ENCODE measurements at regions not wholly inside any gene's neighbourhood (a gene's known extent, or its start where the extent isn't known, plus 50 kb on each side); places are given as distances from the start of the nearest gene placed in this dataset.

DNA sequence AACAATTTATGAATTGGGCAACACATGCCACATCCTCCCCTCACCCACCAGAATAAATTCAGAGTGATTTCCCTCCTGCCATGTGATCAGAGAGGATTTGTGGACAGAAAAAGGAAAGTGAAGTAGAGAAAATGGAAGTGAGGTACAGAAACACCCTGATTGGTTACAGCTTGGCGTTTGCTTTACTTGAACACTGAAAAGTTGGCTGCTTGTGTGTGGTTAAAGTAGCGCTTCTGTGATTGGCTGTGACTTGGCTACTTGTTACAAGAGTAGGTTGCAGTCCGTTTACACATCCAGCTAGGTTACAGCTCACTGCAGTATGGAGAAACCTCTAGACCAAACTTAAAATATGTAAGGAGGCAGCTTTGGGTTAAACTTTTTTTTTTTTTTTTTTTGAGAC, 205.2 kb upstream of the ZNF608 start:
- TF ChIP-seq, protein P1, sequence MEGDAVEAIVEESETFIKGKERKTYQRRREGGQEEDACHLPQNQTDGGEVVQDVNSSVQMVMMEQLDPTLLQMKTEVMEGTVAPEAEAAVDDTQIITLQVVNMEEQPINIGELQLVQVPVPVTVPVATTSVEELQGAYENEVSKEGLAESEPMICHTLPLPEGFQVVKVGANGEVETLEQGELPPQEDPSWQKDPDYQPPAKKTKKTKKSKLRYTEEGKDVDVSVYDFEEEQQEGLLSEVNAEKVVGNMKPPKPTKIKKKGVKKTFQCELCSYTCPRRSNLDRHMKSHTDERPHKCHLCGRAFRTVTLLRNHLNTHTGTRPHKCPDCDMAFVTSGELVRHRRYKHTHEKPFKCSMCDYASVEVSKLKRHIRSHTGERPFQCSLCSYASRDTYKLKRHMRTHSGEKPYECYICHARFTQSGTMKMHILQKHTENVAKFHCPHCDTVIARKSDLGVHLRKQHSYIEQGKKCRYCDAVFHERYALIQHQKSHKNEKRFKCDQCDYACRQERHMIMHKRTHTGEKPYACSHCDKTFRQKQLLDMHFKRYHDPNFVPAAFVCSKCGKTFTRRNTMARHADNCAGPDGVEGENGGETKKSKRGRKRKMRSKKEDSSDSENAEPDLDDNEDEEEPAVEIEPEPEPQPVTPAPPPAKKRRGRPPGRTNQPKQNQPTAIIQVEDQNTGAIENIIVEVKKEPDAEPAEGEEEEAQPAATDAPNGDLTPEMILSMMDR (IDR thresholded peaks at IDR 0.05; ENCODE audit: insufficient read depth, low read length, poor library complexity, severe bottlenecking) = no peak
- no peaks in the 10 kb centered on the region for H3K36me3 ChIP-seq (ENCODE audit: control insufficient read depth, insufficient read depth, low read length)
- no peaks in the 10 kb centered on the region for H3K27me3 ChIP-seq (ENCODE audit: control insufficient read depth, insufficient read depth, low read length)
- H3K4me3 ChIP-seq (ENCODE audit: low read depth, low read length) = no peak overlapping the region
- DNase-seq (ENCODE audit: low read depth) = no peak

DNA sequence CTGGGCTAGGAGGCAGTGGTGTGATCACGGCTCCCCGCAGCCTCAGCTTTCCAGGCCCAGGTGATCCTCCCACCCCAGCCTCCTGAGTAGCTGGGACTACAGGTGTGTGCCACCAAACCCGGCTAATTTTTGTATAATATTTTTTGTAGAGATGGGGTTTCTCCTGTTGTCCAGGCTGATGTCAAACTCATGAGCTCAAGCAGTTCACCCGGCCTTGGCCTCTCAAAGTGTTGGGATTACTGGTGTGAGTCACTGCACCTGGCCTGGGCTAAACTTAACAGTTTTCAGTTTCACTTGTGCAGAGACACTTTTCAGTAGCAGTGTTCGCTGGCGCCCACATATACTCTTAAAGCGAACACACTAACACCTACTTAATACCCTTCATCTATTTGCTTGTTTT, 205.6 kb upstream of the ZNF608 start:
- H3K27me3 ChIP-seq (ENCODE audit: control insufficient read depth, insufficient read depth, low read length) = no peaks in the 10 kb centered on the region
- H3K4me3 ChIP-seq (ENCODE audit: low read depth, low read length) = no peak overlapping the region
- no peak for DNase-seq (ENCODE audit: low read depth)
- TF ChIP-seq, protein P1 (IDR thresholded peaks at IDR 0.05; ENCODE audit: insufficient read depth, low read length, poor library complexity, severe bottlenecking) = no peak
- no peaks in the 10 kb centered on the region for H3K36me3 ChIP-seq (ENCODE audit: control insufficient read depth, insufficient read depth, low read length)

DNA sequence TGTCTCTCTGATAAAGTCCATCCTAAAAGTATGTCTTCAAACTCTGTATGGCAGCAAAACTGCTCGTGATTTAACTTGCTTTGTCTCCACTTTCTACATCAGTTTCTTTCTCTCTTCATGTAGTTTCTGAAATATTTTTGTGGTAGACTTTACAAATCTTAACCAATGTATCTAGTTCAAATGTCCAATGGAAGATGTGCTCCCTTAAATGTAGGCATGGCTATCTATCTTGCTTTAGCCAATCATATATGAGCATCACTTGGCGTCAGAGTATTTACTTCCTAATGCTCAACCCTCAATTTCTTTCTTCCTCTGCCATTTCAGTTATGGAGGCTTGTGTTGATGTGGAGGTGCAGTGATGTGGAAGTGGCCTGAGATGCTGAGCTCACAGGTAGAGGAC, 206.1 kb upstream of the ZNF608 start:
- DNase-seq (ENCODE audit: low read depth) = no peak
- no peaks in the 10 kb centered on the region for H3K36me3 ChIP-seq (ENCODE audit: control insufficient read depth, insufficient read depth, low read length)
- H3K27me3 ChIP-seq (ENCODE audit: control insufficient read depth, insufficient read depth, low read length) = no peaks in the 10 kb centered on the region
- H3K4me3 ChIP-seq (ENCODE audit: low read depth, low read length) = no peak overlapping the region
- TF ChIP-seq, protein P1 (IDR thresholded peaks at IDR 0.05; ENCODE audit: insufficient read depth, low read length, poor library complexity, severe bottlenecking) = no peak

DNA sequence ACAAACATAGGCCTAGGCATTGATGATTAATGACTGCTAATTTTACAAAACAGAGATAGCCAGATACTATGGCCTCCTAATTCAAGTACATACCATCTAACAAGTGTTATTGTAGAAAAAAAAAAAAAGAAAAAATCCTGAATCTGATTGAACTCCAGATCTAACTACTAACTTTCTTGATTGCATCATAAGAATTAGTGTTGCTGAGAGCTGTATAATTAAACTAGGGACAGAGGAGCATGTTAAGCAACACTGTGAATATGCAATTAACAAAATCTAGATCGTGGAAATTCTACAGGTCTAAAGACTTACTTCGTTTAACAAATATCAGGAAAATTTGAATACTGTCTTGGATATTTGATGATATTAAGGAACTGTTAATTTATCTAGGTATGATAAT, 208.3 kb upstream of the ZNF608 start:
- no peak for DNase-seq (ENCODE audit: low read depth)
- Histone ChIP-seq H3K4me3 (ENCODE audit: low read depth, low read length) (no peak overlapping the region), H3K36me3 (ENCODE audit: control insufficient read depth, insufficient read depth, low read length) (no peaks in the 10 kb centered on the region), H3K27me3 (ENCODE audit: control insufficient read depth, insufficient read depth, low read length) (no peaks in the 10 kb centered on the region)
- TF ChIP-seq, protein P1 (IDR thresholded peaks at IDR 0.05; ENCODE audit: insufficient read depth, low read length, poor library complexity, severe bottlenecking) = no peak

DNA sequence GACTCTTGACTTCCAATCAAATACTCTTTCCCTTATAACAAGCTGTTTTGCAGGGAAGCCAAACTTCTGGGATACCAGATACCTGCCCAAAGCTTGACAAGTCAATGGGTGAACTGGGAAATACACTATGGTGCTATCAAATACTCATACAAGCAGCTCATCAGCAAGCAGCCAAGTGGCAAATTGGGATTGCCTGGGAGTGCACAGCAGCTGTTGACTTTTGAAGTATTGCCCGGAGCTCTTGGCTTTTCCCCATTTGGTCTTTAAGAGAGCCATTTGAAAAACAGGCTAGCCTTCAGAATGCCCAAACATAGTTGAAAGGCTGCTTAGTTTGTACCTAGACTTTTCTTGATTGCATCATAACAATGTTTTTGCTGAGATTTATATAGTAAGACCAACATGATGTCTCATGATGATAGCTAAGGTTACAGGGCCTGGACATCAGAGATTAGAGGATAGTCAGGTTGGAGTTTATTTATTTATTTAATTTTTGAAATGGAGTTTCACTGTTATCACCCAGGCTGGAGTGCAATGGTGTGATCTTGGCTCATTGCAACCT, 210.1 kb upstream of the ZNF608 start:
- TF ChIP-seq, protein P1 (IDR thresholded peaks at IDR 0.05; ENCODE audit: insufficient read depth, low read length, poor library complexity, severe bottlenecking) = no peak
- no peaks in the 10 kb centered on the region for H3K27me3 ChIP-seq (ENCODE audit: control insufficient read depth, insufficient read depth, low read length)

DNA sequence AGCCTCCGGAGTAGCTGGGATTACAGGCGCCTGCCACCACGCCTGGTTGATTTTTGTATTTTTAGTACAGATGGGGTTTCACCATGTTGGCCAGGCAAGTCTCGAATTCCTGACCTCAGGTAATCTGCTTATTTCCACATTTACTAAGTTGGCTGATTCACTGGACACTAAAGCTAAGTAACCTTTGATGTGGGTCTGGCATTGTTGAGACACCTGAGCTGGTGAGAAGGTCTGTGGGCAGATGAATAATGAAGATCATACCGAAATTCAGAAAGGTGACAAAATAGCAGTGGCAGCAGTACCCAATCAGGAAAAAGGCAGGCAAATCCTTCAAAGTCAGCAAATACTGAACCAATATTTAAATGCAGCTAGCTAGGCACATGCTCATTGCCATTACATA, 210.6 kb upstream of the ZNF608 start:
- no peak for DNase-seq (ENCODE audit: low read depth)

More for the DNA sequence above, 210.1 kb upstream of the ZNF608 start:
- Histone ChIP-seq H3K4me3 (ENCODE audit: low read depth, low read length) (no peak overlapping the region), H3K36me3 (ENCODE audit: control insufficient read depth, insufficient read depth, low read length) (no peaks in the 10 kb centered on the region)
- no peak for DNase-seq (ENCODE audit: low read depth)

More for the DNA sequence above, 210.6 kb upstream of the ZNF608 start:
- TF ChIP-seq, protein P1 (IDR thresholded peaks at IDR 0.05; ENCODE audit: insufficient read depth, low read length, poor library complexity, severe bottlenecking) = no peak
- no peaks in the 10 kb centered on the region for H3K27me3 ChIP-seq (ENCODE audit: control insufficient read depth, insufficient read depth, low read length)
- H3K36me3 ChIP-seq (ENCODE audit: control insufficient read depth, insufficient read depth, low read length) = no peaks in the 10 kb centered on the region
- no peak overlapping the region for H3K4me3 ChIP-seq (ENCODE audit: low read depth, low read length)

All from kidney epithelial cell (primary cell).